CMK (cell line): ENCODE measurements at regions not wholly inside any gene's neighbourhood (a gene's known extent, or its start where the extent isn't known, plus 50 kb on each side); places are given as distances from the start of the nearest gene placed in this dataset.
"Not testable (repeated sequence)": the region's sequence is repeated elsewhere in the genome, so short reads cannot be mapped to it uniquely, and the experiment has no call there.

Experiments used
- DNase-seq: peaks from one replicate; pipeline ENCODE4 v3.0.0-alpha.2; 2010; ENCODE audit warnings: low read depth

DNA sequence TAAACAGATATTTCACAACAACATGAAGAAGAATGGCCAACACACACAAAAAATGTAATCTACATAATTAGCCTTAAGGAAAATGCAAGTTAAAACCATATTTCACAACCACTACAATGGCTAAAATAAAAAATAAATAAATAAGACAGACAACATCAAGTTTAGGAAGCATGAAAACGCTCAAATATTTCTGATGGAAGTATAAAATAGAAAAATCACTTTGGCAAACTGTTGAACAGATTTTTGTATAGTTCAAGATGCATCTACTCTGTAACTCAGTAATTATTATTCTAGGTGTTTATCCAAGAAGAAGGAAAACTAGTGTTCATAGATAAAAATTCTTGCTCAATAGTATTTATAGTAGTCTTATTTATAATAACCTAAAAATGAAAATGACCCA lies 1410.1 kb upstream of the ADGRB3 start:
- no peak for DNase-seq

DNA sequence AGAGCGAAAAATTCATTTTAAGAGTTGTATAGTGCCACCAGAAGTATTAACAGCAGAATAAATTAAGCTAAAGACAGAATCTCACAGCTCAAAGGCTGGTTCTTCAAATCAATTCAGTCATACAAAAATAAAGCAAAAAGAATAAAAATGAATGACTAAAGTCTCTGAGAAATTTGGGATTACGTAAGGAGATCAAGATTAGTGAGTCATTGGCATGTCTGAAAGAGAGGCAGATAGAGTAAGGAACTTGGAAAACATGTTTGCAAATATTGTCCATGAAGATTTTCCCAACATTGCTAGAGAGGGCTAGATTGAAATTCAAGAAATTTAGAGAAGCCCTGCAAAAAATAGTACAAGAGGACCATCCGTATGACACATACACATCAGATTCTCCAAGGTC lies 1413.9 kb upstream of the ADGRB3 start:
- DNase-seq = no peak

DNA sequence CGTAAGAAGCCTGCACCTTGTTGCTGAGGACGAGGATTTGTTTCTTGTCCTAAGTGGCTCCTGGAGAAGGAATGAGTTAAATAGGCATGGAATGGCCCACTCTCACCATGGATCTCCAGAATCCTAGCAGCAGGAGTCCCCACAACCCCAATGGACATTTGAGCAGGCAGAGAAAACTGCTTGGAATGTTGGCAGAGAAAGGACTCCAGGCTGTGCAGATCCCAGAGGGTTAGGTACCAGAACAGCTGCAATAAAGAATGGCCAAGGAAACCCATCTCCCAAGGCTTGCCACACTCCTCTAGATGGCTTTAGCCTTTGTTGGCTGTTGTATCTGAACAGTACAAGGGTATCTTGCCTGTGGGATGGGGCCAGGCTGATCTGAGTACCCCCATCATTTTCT lies 1415.7 kb upstream of the ADGRB3 start:
- DNase-seq = no peak

DNA sequence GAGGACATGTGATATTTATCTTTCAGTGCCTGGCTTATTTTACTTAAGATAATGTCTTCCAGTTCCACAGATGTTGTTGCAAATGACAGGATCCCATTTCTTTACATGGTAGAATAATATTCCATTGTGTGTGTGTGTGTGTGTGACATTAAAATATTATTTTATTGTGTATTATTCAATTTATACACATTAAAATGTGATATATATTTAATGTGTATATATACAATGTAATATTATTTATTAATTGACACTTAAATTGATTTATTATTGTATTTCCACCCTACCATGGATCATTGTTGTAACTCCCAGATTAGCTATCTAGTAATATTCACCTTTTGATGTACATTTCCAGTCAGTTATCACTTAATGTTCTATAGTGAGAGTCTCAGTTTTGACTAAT lies 1422.5 kb upstream of the ADGRB3 start:
- DNase-seq = no peak

DNA sequence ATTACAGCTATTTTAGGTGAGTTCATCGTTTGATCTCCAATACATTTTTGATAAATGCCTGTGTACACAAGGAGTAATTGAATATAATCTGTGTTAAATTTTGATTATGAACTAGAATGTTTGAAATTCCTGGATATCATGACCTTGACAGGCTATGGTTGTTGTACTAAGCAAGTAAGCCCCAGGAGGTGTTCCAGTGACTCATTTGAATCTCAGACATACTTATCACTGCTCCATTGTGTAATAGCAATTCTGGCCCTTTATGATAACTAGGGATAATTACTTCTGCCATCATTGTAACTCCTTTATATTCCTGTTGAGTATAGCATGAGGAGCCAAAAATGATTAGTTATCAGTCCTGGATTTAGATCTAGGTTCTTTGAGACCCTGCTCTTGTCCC lies 1424.6 kb upstream of the ADGRB3 start:
- no peak for DNase-seq

DNA sequence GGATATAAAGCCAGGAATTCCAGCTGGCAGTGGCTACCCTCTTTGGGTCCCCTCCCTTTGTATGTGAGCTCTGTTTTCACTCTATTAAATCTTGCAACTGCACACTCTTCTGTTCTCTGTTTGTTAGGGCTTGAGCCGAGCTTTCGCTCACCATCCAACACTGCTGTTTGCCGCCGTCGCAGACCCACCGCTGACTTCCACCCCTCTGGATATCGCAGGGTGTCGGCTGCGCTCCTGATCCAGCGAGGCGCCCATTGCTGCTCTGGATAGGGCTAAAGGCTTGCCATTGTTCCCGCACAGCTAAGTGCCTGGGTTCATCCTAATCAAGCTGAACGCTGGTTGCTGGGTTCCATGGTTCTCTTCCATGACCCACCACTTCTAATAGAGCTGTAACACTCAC lies 1433.5 kb upstream of the ADGRB3 start:
- no peak for DNase-seq

DNA sequence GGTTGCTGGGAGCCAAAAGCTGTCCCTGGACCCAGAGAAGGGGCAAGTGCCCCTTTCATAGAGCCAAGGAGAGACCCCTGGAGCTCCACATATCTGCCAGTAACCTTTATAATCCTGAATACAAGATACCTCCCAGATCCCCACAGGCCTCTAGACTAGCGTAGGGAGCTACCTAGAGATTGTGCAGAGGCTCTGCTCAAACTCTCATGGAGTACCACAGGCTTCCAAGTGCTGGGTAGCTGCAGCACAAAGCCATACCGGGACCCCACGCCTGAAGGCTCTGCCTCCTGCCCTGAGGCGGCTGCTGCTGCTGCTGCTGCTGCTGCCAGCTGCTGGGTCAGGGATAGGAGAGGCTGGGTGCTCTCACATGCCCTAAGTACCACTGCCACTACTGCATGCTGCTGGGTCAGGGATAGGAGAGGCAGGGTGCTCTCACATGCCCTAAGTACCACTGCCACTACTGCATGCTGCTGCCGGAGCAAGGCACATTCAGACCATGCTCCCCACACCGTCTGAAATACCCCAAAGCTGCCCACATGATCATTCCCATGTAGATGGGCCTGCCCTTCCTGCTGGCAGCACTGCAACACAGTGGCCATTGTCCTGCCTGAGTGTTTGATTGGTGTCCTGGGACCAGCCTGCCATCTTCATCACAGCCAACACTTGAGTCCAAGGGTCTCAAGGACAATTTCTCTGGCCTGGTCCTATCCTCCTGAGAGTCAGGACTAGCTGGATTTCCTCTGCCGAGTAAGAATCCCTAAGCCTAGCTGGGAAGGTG lies 1434.3 kb upstream of the ADGRB3 start:
- DNase-seq = no peak

DNA sequence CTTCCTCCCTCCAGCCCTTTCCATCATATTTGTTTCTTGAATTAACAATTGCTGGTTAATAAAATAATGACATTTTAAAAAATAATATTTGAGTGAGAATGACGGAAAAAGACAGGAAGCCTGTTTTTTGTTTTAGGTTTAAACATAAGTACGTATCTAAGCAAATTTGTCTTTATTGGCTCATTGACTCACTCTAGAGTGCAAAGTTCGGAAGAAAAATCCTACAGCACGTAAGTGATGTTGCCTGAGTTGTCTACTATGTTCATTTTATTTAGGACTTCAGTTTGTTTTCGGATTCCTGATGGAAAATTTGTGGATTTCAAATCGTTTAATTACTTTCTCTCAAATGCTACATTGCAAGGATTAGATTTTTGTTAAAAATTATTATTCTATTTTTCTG lies 1435.7 kb upstream of the ADGRB3 start:
- no peak for DNase-seq

DNA sequence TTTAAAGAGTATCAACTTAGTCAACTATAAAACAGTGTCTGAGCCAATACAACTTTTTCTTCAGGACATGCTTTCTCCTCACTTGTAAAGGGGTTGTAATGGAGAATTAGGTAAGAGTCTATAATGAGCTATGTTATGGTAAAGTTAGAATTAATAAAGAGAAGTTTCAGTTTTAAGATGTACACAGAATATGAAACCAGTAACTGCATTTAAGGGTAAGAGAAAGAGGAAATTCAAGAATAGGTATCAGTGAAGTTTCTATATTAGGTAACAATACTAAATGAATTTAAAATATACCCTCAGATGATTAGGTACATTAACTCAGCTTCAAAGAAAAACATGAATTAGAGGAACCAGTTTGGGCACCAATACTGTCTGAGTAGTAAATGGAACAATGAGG lies 1444.3 kb upstream of the ADGRB3 start:
- no peak for DNase-seq

DNA sequence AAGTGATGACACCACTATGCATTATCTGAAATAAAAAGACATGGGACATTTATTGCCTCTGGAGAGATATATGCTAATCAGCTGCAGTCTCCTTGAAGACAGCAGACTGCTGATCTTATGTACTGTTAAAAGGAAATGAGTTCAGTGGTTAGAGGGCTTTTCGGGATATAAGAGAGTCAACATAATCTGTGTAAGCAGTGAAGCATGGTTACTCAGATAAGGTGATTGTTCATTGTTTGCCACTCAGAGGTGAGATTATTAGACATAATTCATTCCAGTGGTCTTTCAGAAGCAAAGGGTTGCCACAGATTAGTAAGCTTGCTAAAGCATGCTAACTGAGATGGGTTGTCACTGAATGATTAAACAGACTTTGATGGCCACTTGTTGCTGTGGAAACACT lies 1450.7 kb upstream of the ADGRB3 start:
- DNase-seq = peak; percentile 20

DNA sequence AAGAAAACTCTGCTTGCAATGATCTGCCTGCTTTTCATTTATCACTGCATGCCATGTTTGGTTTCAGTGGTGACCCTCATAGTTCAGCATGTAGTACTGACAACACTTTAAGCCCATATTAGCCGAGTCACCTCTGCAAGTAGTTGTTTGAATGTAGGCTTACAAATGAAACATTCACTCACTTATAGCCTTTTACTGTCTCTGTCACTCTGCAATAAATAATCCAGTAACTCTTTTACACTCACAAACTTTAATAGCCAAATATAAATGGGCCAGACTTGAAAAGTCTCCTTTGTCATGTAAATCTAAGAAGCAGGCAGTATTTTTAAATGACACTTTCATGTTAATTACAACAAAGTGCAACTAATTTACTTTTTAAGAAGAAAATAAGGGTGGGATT lies 1460.0 kb upstream of the ADGRB3 start:
- no peak for DNase-seq

DNA sequence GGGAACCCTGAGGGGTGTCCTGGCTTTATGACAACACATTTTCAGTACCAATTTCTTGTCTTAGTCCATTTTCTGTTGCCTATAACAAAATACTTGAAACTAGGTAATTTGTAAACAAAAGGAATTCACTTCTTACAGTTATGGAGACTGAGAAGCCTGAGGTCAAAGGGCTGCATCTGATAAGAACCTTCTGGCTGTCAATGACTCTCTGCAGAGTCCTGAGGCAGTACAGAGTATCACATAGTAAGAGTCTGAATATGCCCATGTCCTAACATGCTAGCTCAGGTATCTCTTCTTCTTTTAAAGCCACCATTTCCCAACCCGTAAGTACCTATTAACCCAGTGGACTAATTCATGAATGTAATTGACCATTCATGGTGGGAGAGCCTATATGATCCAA lies 1458.6 kb upstream of the EYS start:
- no peak for DNase-seq

DNA sequence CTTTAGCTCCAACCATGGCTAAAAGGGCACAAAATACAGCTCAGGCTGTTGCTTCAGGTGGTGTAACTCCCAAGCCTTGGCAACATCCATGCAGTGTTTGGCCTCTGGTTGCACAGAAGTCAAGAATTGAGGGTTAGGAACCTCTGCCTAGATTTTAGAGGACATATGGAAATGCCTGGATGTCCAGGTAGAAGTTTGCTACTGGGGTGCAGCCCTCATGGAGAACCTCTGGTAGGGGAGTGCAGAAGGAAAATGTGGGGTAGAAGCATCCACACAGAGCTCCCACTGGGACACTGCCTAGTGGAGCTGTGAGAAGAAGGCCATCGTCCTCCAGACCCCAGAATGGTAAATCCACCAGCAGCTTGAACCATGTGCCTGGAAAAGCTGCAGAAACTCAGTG lies 1453.8 kb upstream of the EYS start:
- DNase-seq = no peak

DNA sequence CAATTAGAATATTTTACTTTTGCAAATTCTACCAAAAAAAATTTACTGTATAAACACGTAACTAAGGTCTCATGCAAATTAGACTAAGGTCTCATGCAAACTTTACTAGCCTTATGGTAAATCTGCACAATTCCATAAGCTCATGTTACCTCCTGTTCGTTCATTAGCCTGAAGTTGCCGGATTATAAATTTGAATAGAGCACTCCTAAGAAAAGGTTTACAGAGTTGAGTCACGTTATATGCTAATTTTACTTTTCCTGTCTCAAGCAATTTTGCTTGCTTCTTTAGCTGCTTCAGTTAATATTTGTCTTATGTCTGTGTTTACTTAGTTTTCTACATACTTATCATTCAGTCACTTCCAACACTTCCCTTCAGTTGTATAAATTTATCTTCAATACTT lies 1434.0 kb upstream of the EYS start:
- DNase-seq = no peak

DNA sequence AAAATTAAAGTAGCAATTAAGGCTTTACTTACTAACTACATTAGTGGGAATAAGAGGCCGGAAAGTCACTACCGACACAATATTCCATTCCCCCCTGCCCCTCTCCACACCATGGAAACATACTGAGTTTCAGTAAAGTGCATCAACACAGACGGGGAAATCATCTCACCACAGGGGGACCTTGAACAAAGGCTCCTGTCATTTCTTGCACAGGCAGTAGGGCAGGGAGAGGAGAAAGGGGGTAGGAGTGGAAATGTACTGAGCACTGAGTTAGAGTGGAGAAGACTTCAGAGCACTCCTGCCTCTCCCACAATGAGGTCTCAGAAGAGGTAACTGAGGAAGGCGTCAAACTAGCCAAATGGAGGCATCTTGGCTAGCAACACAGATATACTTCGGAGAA lies 1426.9 kb upstream of the EYS start:
- no peak for DNase-seq

DNA sequence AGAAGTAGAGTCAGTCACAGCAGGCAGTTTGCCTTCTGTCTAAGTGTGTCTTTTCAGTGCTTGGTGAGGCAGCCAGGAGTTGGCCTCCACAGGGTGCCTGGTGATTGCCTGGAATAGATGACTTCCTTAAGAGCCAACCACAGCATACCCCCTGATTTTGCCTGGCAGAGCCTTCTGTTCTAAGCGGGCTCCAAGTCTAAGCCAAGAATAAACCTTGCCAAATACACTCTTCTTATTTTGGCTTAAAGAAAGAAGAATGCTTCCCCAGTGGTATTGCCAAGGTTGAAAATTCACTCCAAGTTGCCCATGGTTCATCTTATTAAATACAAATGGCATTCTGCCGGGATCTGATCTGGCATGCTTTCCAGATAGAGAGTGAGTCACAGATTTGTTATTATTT lies 1424.8 kb upstream of the EYS start:
- DNase-seq = no peak

DNA sequence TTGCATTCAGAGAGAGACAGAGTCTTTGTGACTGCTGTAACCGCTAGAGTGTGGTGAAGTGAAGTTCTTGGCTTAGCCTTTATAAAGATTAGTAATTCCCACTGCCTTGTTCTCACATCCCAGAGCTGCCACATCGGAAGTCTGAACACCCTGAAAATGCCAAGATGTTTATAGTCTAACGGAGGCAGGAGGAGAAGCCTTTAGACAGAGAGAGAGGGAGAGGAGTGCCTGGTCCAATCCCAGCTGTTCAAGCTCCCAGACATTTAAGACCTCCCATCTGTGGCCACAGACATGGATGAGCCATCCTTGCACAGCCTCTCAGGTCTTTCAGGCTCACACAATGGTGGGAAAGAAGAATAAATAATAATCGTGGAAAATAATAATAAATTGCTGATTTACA lies 1422.8 kb upstream of the EYS start:
- no peak for DNase-seq

DNA sequence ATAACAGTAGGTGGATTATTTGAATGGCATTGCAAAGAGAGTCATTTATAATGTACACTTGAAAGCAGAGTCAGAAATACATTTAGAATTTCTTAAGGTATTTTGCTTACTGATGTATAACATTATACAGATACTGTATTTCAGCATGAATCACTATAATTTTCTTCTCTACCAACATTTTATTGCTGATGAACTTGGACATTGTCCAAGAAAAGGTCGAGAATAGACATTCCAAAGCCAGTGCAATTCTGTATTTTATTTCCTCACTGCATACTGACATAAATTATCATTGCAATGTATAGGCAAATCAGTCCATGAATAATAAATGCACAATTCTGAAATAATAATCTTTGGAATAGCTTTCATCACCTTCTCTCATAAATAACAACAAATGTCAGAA lies 1420.0 kb upstream of the EYS start:
- no peak for DNase-seq

DNA sequence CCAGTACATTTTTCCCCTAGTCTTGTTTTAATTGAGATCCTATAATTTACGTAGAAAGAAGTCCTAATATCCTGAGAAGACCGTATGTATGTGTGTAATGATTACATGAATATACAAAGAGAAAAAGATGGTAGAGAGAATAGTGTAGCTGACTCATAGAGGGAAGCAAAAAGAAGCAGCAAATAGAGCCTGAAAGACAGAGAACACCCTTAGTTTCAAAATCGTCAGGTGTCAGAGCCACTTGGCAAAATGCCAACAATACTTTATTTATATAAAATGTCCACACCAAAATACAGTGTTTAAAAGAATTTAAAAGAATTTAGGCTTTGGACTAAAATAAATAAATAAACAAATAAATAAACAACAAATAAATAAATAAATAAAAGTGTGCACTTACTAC lies 1414.1 kb upstream of the EYS start:
- DNase-seq = no peak

DNA sequence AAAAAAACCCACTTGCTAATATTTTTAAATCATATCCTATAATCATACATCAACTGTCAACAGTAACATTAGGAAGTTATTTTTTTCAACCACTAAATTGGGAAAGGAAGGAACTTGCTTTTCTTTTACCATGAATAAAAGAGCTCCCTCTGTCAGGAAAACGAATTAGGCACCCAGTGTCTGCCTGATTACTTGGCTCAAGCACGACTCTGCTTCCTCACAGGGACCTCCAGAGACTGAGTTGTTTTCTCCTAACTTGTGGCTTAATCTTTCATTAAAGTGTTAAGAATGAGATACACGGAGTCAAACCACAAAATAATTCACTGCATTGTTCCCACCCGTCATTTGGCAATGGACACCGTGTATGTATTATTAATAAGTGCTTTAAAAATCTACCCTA lies 1405.1 kb upstream of the EYS start:
- DNase-seq = no peak

DNA sequence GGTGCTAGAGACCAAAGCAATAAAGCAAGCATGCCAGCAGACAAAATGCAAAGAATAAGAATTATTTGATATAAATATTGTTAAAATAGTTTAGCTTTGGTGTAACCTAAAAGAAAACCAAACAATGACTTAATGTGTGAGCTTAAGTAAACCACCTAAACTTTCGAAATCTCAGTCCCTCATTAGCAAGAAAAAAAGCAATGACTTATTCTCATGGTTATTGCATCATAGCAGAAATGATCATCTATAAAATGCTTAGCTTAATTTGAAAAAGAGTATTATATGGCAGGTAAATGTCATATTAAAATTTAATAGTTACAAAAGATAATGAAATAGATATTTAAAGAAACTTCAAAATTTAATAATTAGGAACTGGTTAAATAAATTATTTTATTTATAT lies 1395.7 kb upstream of the EYS start:
- no peak for DNase-seq

DNA sequence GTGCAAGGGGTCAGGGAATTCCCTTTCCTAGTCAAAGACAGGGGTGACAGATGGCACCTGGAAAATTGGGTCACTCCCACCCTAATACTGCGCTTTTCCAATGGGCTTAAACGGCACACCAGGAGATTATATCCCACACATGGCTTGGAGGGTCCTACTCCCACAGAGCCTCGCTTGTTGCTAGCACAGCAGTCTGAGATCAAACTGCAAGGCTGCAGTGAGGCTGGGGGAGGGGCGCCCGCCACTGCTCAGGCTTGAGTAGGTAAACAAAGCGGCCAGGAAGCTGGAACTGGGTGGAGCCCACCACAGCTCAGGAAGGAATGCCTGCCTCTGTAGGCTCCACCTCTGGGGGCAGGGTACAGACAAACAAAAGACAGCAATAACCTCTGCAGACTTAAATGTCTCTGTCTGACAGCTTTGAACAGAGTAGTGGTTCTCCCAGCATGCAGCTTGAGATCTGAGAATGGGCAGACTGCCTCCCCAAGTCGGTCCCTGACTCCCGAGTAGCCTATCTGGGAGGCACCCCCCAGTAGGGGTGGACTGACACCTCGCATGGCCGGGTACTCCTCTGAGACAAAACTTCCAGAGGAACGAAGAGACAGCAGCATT lies 1388.7 kb upstream of the EYS start:
- DNase-seq = not testable (repeated sequence)

DNA sequence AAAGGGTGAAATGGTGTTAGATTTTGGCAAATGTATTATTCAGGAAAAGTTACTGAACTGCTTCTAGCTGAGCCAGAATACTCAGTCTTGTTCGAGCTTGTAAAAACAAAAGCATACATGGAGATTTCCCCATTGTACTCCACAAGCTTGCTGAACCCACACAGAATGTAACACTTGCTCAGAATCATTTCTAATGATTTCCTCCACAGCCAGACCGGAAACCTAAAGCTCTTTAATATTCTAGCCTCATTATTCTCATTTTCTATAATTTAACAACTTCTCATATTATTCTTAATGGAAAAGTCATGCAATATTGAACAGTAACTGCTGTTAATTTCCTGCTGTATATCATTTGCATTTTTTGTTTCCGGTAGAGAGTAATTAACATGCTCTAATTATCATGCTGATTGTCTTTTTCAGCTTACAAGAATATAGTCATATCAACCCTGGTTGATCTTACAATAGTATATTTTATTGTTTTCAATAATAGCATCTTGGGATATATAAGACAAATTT lies 1387.5 kb upstream of the EYS start:
- no peak for DNase-seq

DNA sequence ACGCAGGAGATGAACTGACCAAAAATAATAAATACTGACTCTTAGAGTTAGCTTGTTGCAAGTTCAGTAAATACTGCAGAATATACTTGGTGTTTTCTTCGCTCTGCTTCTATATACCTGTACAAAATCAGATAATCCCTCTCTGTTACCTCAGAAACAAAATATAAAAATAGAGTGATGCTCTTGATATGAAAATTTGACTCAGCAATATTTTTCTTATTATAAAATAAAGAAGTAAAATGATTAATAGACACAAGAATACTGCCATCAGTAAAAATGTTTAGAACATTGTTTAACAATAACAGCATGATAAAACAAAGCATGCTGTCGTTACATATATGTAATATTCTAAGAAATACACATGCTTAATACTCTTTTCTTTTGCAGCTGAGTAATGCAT lies 1366.9 kb upstream of the EYS start:
- no peak for DNase-seq
